ENCODE measurements at regions not wholly inside any gene's neighbourhood (a gene's known extent, or its start where the extent isn't known, plus 50 kb on each side); places are given as distances from the start of the nearest gene placed in this dataset.
"Not testable (repeated sequence)": the region's sequence is repeated elsewhere in the genome, so short reads cannot be mapped to it uniquely, and the experiment has no call there.

DNA sequence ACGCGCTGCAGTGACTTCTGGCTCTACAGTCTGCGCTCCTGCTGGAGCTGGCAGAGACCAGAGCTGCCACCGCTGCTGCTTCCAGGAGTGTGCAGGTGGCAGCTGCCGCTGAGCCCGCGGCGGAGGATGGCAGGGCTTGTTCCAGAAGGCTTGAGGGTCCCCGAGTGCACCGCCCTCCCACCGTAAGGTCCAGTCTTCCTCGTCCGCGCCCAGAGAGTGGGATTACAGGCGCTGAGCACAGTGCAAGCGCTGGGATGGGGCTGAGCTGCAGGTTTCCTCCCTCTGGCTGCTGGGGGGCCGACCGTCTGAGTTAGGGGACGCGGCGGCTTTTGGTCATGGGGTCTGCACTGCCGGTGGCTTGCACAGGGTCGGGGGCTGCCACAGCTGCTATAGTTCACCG, 87.3 kb downstream of the POTEH start:
- H3K4me1 ChIP-seq (ENCODE audit: control insufficient read depth in 1 of 2, insufficient read depth in 2 of 2, low read length in 2 of 2); H2BK12ac ChIP-seq (ENCODE audit: low read length); H2AFZ ChIP-seq (ENCODE audit: insufficient read depth, low read length, poor library complexity); H3K4ac ChIP-seq (ENCODE audit: low read depth, low read length); H3K23ac ChIP-seq (ENCODE audit: low read length); H3K79me1 ChIP-seq (ENCODE audit: low read length); H3K14ac ChIP-seq (ENCODE audit: low read length); H4K91ac ChIP-seq (ENCODE audit: low read depth, low read length); H3K27me3 ChIP-seq (ENCODE audit: insufficient read depth, low read length); H3K9me3 ChIP-seq (ENCODE audit: insufficient read depth, low read depth, low read length); DNase-seq; H3K4me3 ChIP-seq (ENCODE audit: low read depth, low read length); H3K4me2 ChIP-seq (ENCODE audit: low read length); H4K12ac ChIP-seq (ENCODE audit: low read depth, low read length); H3K79me2 ChIP-seq (ENCODE audit: control insufficient read depth, insufficient read depth, low read length, poor library complexity); H2BK120ac ChIP-seq (ENCODE audit: insufficient read depth, low read length, poor library complexity); H3K36me3 ChIP-seq (ENCODE audit: control insufficient read depth in 1 of 2, insufficient read depth in 2 of 2, low read length in 2 of 2); H4K8ac ChIP-seq (ENCODE audit: low read depth, low read length); H2AK5ac ChIP-seq (ENCODE audit: low read length); H3K9ac ChIP-seq (ENCODE audit: low read length); H3K27ac ChIP-seq (ENCODE audit: low read depth, low read length); H2BK5ac ChIP-seq (ENCODE audit: low read depth, low read length, poor library complexity); H3K18ac ChIP-seq (ENCODE audit: low read length): not testable (repeated sequence)
- no CpG with 5 or more reads among the region's 24 CpGs for WGBS (ENCODE audit: extremely low coverage, insufficient coverage, insufficient read length)

DNA sequence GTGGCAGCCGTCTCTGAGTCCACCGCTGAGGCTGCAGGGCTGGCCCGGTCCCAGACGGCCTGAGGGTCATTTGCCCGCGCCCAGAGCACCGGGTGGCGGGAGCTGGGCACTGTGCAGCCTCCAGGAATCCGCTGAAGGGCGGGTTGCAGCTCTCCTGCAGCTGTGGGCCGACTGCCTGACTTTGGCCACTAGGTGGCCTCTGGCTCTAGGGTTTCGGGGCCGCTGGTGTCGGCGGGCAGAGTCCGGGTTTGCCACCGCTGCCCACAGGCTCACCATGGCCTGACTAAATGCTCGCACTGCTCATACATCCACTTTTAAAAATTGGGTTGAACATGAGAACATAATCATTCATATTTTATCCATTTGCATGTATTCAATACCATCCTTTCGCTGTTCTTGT, 87.7 kb downstream of the POTEH start:
- H3K79me1 ChIP-seq (ENCODE audit: low read length); H3K14ac ChIP-seq (ENCODE audit: low read length); H3K9ac ChIP-seq (ENCODE audit: low read length); H2AFZ ChIP-seq (ENCODE audit: insufficient read depth, low read length, poor library complexity); H3K27me3 ChIP-seq (ENCODE audit: insufficient read depth, low read length); H3K18ac ChIP-seq (ENCODE audit: low read length); H2BK12ac ChIP-seq (ENCODE audit: low read length); H3K36me3 ChIP-seq (ENCODE audit: control insufficient read depth in 1 of 2, insufficient read depth in 2 of 2, low read length in 2 of 2); H3K4me2 ChIP-seq (ENCODE audit: low read length); H3K4ac ChIP-seq (ENCODE audit: low read depth, low read length); H3K27ac ChIP-seq (ENCODE audit: low read depth, low read length); H3K4me3 ChIP-seq (ENCODE audit: low read depth, low read length); H3K4me1 ChIP-seq (ENCODE audit: control insufficient read depth in 1 of 2, insufficient read depth in 2 of 2, low read length in 2 of 2); H2BK120ac ChIP-seq (ENCODE audit: insufficient read depth, low read length, poor library complexity); H3K79me2 ChIP-seq (ENCODE audit: control insufficient read depth, insufficient read depth, low read length, poor library complexity); H4K12ac ChIP-seq (ENCODE audit: low read depth, low read length); H3K9me3 ChIP-seq (ENCODE audit: insufficient read depth, low read depth, low read length); H2AK5ac ChIP-seq (ENCODE audit: low read length); H2BK5ac ChIP-seq (ENCODE audit: low read depth, low read length, poor library complexity); H4K8ac ChIP-seq (ENCODE audit: low read depth, low read length); H4K91ac ChIP-seq (ENCODE audit: low read depth, low read length); DNase-seq; H3K23ac ChIP-seq (ENCODE audit: low read length): not testable (repeated sequence)
- no CpG with 5 or more reads among the region's 19 CpGs for WGBS (ENCODE audit: extremely low coverage, insufficient coverage, insufficient read length)

DNA sequence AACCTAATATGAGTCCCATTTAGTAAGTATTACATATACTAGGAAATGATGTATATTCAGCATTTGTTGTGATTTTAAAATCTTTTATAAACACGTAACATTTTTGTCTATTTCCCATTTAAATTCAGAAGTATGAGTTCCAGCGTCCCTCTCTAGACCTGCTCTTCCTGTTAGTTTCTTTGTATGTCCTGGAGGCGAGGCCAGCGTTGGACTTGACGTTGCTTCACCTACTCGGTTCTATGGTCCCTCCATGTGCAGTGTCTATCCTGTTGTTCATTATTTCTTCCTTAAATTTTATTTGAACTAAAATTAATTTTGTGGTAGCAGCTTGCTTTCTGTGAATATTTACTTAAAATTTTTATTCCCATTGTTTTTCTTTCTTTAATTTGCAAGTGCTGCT, 88.5 kb downstream of the POTEH start:
- H3K18ac ChIP-seq (ENCODE audit: low read length); H3K4me3 ChIP-seq (ENCODE audit: low read depth, low read length); H3K23ac ChIP-seq (ENCODE audit: low read length); H3K14ac ChIP-seq (ENCODE audit: low read length); H3K36me3 ChIP-seq (ENCODE audit: control insufficient read depth in 1 of 2, insufficient read depth in 2 of 2, low read length in 2 of 2); H3K9ac ChIP-seq (ENCODE audit: low read length); H2BK12ac ChIP-seq (ENCODE audit: low read length); H3K27me3 ChIP-seq (ENCODE audit: insufficient read depth, low read length); H3K79me2 ChIP-seq (ENCODE audit: control insufficient read depth, insufficient read depth, low read length, poor library complexity); H4K91ac ChIP-seq (ENCODE audit: low read depth, low read length); H2AK5ac ChIP-seq (ENCODE audit: low read length); H2AFZ ChIP-seq (ENCODE audit: insufficient read depth, low read length, poor library complexity); H2BK120ac ChIP-seq (ENCODE audit: insufficient read depth, low read length, poor library complexity); H3K27ac ChIP-seq (ENCODE audit: low read depth, low read length); H4K8ac ChIP-seq (ENCODE audit: low read depth, low read length); H3K4ac ChIP-seq (ENCODE audit: low read depth, low read length); H3K4me1 ChIP-seq (ENCODE audit: control insufficient read depth in 1 of 2, insufficient read depth in 2 of 2, low read length in 2 of 2); H4K12ac ChIP-seq (ENCODE audit: low read depth, low read length); H3K9me3 ChIP-seq (ENCODE audit: insufficient read depth, low read depth, low read length); H2BK5ac ChIP-seq (ENCODE audit: low read depth, low read length, poor library complexity); H3K4me2 ChIP-seq (ENCODE audit: low read length); H3K79me1 ChIP-seq (ENCODE audit: low read length); DNase-seq: not testable (repeated sequence)
- no CpG with 5 or more reads among the region's 6 CpGs for WGBS (ENCODE audit: extremely low coverage, insufficient coverage, insufficient read length)

- not testable (repeated sequence) for H4K12ac ChIP-seq (ENCODE audit: low read depth, low read length); DNase-seq; H2AK5ac ChIP-seq (ENCODE audit: low read length); H3K9me3 ChIP-seq (ENCODE audit: insufficient read depth, low read depth, low read length); H3K79me1 ChIP-seq (ENCODE audit: low read length); H3K18ac ChIP-seq (ENCODE audit: low read length); H3K79me2 ChIP-seq (ENCODE audit: control insufficient read depth, insufficient read depth, low read length, poor library complexity); H2AFZ ChIP-seq (ENCODE audit: insufficient read depth, low read length, poor library complexity); H3K4ac ChIP-seq (ENCODE audit: low read depth, low read length); H2BK5ac ChIP-seq (ENCODE audit: low read depth, low read length, poor library complexity); H3K27ac ChIP-seq (ENCODE audit: low read depth, low read length); H4K91ac ChIP-seq (ENCODE audit: low read depth, low read length); H3K23ac ChIP-seq (ENCODE audit: low read length); H4K8ac ChIP-seq (ENCODE audit: low read depth, low read length); H3K4me3 ChIP-seq (ENCODE audit: low read depth, low read length); H3K36me3 ChIP-seq (ENCODE audit: control insufficient read depth in 1 of 2, insufficient read depth in 2 of 2, low read length in 2 of 2); H3K14ac ChIP-seq (ENCODE audit: low read length); H2BK12ac ChIP-seq (ENCODE audit: low read length); H3K4me2 ChIP-seq (ENCODE audit: low read length); H3K9ac ChIP-seq (ENCODE audit: low read length); H3K27me3 ChIP-seq (ENCODE audit: insufficient read depth, low read length); H3K4me1 ChIP-seq (ENCODE audit: control insufficient read depth in 1 of 2, insufficient read depth in 2 of 2, low read length in 2 of 2); H2BK120ac ChIP-seq (ENCODE audit: insufficient read depth, low read length, poor library complexity)
- no CpG with 5 or more reads among the region's 1 CpG for WGBS (ENCODE audit: extremely low coverage, insufficient coverage, insufficient read length)
Observed at GRCh38 chr22:15781652-15782051, 91.8 kb downstream of the POTEH start.

Data from trophoblast cell (in vitro differentiated cells and primary cell).